Bronchial epithelial cell (primary cell): ENCODE measurements at regions not wholly inside any gene's neighbourhood (a gene's known extent, or its start where the extent isn't known, plus 50 kb on each side); places are given as distances from the start of the nearest gene placed in this dataset.
"Not testable (repeated sequence)": the region's sequence is repeated elsewhere in the genome, so short reads cannot be mapped to it uniquely, and the experiment has no call there.

ENCODE experiments used
- DNase-seq: peaks from one replicate; pipeline ENCODE4 v3.0.0-alpha.2; 2010; ENCODE audit warnings: low read depth
- FAIRE-seq: peaks from 2 replicates; lab custom pipeline; 2011; peaks lifted over from hg19 to GRCh38; lab: Jason Lieb, UNC
- H3K27me3 ChIP-seq: 2 replicates; pipeline ENCODE4 v1.5.1; 2011; ENCODE audit warnings: low read length; ENCODE audit not compliant: control insufficient read depth, insufficient read depth
- H3K36me3 ChIP-seq: 2 replicates; pipeline ENCODE4 v1.5.1; 2011; ENCODE audit warnings: low read length; ENCODE audit not compliant: control insufficient read depth, insufficient read depth
- H3K4me3 ChIP-seq: 2 replicates; pipeline ENCODE4 v1.5.1; 2011; ENCODE audit warnings: mild to moderate bottlenecking, low read depth, low read length, control low read depth
- CTCF ChIP-seq: IDR thresholded peaks from 2 replicates; pipeline ENCODE4 v1.5.1; 2011; ENCODE audit warnings: mild to moderate bottlenecking, moderate library complexity, low read length, control low read depth, inconsistent platforms; ENCODE audit not compliant: insufficient read depth, severe bottlenecking

- H3K27me3 ChIP-seq = peaks cover 2% of the 10 kb centered on the region
- no peak overlapping the region for H3K4me3 ChIP-seq
- no peaks in the 10 kb centered on the region for H3K36me3 ChIP-seq
- TF ChIP-seq CTCF = no peak
- FAIRE-seq = no peak
- DNase-seq = no peak
These were observed 419.9 kb downstream of the NTRK2 start for GRCh38 chr9:85089188-85089969.

- DNase-seq (no peak), FAIRE-seq (no peak)
- Histone ChIP-seq H3K27me3 (no peaks in the 10 kb centered on the region), H3K4me3 (no peak overlapping the region), H3K36me3 (no peaks in the 10 kb centered on the region)
- no peak for TF ChIP-seq CTCF
These were observed 412.4 kb downstream of the NTRK2 start for GRCh38 chr9:85081963-85082362.

- DNase-seq = peak; percentile 38
- peak; percentile 23 for FAIRE-seq
- TF ChIP-seq CTCF = no peak
- H3K36me3 ChIP-seq = no peaks in the 10 kb centered on the region
- no peak overlapping the region for H3K4me3 ChIP-seq
- H3K27me3 ChIP-seq = no peaks in the 10 kb centered on the region
These were observed 409.8 kb downstream of the NTRK2 start for GRCh38 chr9:85079349-85079748.

GRCh38 chr9:85077944-85078343 lies 408.4 kb downstream of the NTRK2 start:
- no peak for FAIRE-seq
- Histone ChIP-seq H3K27me3 (no peaks in the 10 kb centered on the region), H3K4me3 (no peak overlapping the region), H3K36me3 (no peaks in the 10 kb centered on the region)
- TF ChIP-seq CTCF = no peak
- no peak for DNase-seq

GRCh38 chr9:85077146-85077545 lies 407.6 kb downstream of the NTRK2 start:
- not testable (repeated sequence) for H3K4me3 ChIP-seq, DNase-seq, H3K36me3 ChIP-seq, FAIRE-seq, H3K27me3 ChIP-seq
